HEK293 (cell line): ENCODE measurements at regions not wholly inside any gene's neighbourhood (a gene's known extent, or its start where the extent isn't known, plus 50 kb on each side); places are given as distances from the start of the nearest gene placed in this dataset.

Experiments
- CTCF ChIP-seq: fragments of 450-650 bp; formaldehyde crosslinking; IDR thresholded peaks from 2 replicates; pipeline ENCODE4 v1.5.1; 2016; ENCODE audit warnings: missing biosample characterization, missing genetic modification characterization
- KLF17 ChIP-seq: fragments of 450-650 bp; formaldehyde crosslinking; IDR thresholded peaks from 2 replicates; pipeline ENCODE4 v1.5.1; 2016; ENCODE audit warnings: missing biosample characterization, missing genetic modification characterization
- RBAK ChIP-seq: fragments of 450-650 bp; formaldehyde crosslinking; IDR thresholded peaks from 2 replicates; pipeline ENCODE4 v1.5.1; 2016; ENCODE audit warnings: missing biosample characterization, missing genetic modification characterization
- SP2 ChIP-seq: fragments of 450-650 bp; formaldehyde crosslinking; IDR thresholded peaks from 2 replicates; pipeline ENCODE4 v1.5.1; 2016; ENCODE audit warnings: missing biosample characterization, missing genetic modification characterization
- TCF7L2 ChIP-seq: IDR thresholded peaks from 2 replicates; pipeline ENCODE4 v1.6.1; 2011; ENCODE audit warnings: low read depth, mild to moderate bottlenecking, inconsistent platforms, low read length, moderate library complexity, borderline replicate concordance
- YY1 ChIP-seq: fragments of 450-650 bp; formaldehyde crosslinking; IDR thresholded peaks from 2 replicates; pipeline ENCODE4 v1.5.1; 2018; ENCODE audit warnings: missing biosample characterization, missing genetic modification characterization
- ZBTB7A ChIP-seq: fragments of 450-650 bp; formaldehyde crosslinking; IDR thresholded peaks from 2 replicates; pipeline ENCODE4 v1.5.1; 2016; ENCODE audit warnings: low read depth, missing biosample characterization, missing genetic modification characterization
- ZSCAN30 ChIP-seq: fragments of 450-650 bp; IDR thresholded peaks from 2 replicates; pipeline ENCODE4 v1.5.1; 2018; ENCODE audit warnings: missing biosample characterization, mild to moderate bottlenecking, missing genetic modification characterization, moderate library complexity
- TF ChIP-seq, protein P1 (sequence below): fragments of 450-650 bp; formaldehyde crosslinking; IDR thresholded peaks from 2 replicates; pipeline ENCODE4 v1.5.1; 2017; ENCODE audit warnings: missing biosample characterization, mild to moderate bottlenecking, missing genetic modification characterization, moderate library complexity

GRCh38 chr6:26170951-26171841 lies 84.0 kb downstream of the HFE start:
- TF ChIP-seq TCF7L2 (no peak), RBAK (tag by site-specific recombination) (no peak), CTCF (tag by site-specific recombination) (no peak), SP2 (no peak), ZBTB7A (tag by site-specific recombination) (no peak), ZSCAN30 (tag by site-specific recombination) (no peak), KLF17 (no peak), YY1 (tag by site-specific recombination) (no peak)
- TF ChIP-seq, protein P1, sequence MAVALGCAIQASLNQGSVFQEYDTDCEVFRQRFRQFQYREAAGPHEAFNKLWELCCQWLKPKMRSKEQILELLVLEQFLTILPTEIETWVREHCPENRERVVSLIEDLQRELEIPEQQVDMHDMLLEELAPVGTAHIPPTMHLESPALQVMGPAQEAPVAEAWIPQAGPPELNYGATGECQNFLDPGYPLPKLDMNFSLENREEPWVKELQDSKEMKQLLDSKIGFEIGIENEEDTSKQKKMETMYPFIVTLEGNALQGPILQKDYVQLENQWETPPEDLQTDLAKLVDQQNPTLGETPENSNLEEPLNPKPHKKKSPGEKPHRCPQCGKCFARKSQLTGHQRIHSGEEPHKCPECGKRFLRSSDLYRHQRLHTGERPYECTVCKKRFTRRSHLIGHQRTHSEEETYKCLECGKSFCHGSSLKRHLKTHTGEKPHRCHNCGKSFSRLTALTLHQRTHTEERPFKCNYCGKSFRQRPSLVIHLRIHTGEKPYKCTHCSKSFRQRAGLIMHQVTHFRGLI (tag by site-specific recombination): no peak
